Esophagus squamous epithelium (tissue), 5 donors: ENCODE measurements at regions not wholly inside any gene's neighbourhood (a gene's known extent, or its start where the extent isn't known, plus 50 kb on each side); places are given as distances from the start of the nearest gene placed in this dataset.

Experiments used
- DNase-seq: peaks from one replicate; lab custom pipeline; 2025; lab: John Stamatoyannopoulos, UW
- H3K27ac ChIP-seq, 4 donors: fragments of 200-600 bp; sonication (generic); one replicate each; pipeline ENCODE4 v1.5.1; 2016 to 2019; ENCODE audit warnings: mild to moderate bottlenecking in 1 of 4
- H3K27me3 ChIP-seq, 4 donors: fragments of 200-600 bp; sonication (generic); 1 replicate in 3 of 4; 2 replicates in 1 of 4; pipeline versions ENCODE4 v1.5.1 to v1.6.0; 2017 to 2021; ENCODE audit warnings: antibody characterized with exemption in 1 of 4
- H3K36me3 ChIP-seq, 3 donors: fragments of 200-600 bp; sonication (generic); one replicate each; pipeline ENCODE4 v1.5.1; 2016 to 2019
- H3K4me1 ChIP-seq, 3 donors: fragments of 200-600 bp; sonication (generic); one replicate each; pipeline ENCODE4 v1.5.1; 2017 to 2019
- H3K4me3 ChIP-seq, 4 donors: fragments of 200-600 bp; sonication (generic); 1 replicate in 3 of 4; 2 replicates in 1 of 4; pipeline ENCODE4 v1.5.1; 2016 to 2019; ENCODE audit warnings: mild to moderate bottlenecking in 2 of 4, moderate library complexity in 1 of 4
- H3K9me3 ChIP-seq, 3 donors: fragments of 200-600 bp; sonication (generic); one replicate each; pipeline ENCODE4 v1.5.1; 2016 to 2019
- CTCF ChIP-seq, 6 experiments: fragments of 450-650 bp in 4 of 6; fragments of 200-600 bp in 2 of 6; sonication (generic) in 2 of 6; IDR thresholded peaks; one replicate each; pipeline ENCODE4 v1.5.1; 2016 to 2019; ENCODE audit warnings: antibody characterized with exemption in 6 of 6, mild to moderate bottlenecking in 4 of 6, moderate library complexity in 4 of 6
- POLR2A ChIP-seq, 4 donors: fragments of 450-650 bp; IDR thresholded peaks; one replicate each; pipeline ENCODE4 v1.6.1; 2017; ENCODE audit warnings: antibody characterized with exemption in 4 of 4, mild to moderate bottlenecking in 4 of 4, moderate library complexity in 3 of 4
- WGBS, 2 donors: methylation state at CpG; one replicate each; pipeline ENCODE4 v1.1.5; 2018; 5-methylcytosine and 5-hydroxymethylcytosine counted together
- intact Hi-C: fragments of 100-400 bp; cut with DNase I; formaldehyde crosslinking; loops from one replicate; pipeline ENCODE4 v1.15.0; 2022
- donor health status: DM: yes; HTN: yes; CAD: no.

GRCh38 chr4:58649226-58649625 lies 1539.0 kb upstream of the IGFBP7 start:
- Histone ChIP-seq H3K27ac (no peak overlapping the region), H3K4me3 (no peak overlapping the region), H3K27me3 (no peaks in the 10 kb centered on the region), H3K9me3 (no peaks in the 10 kb centered on the region), H3K36me3 (no peaks in the 10 kb centered on the region), H3K4me1 (no peaks in the 10 kb centered on the region)
- intact Hi-C loops, result no loop called here
- TF ChIP-seq POLR2A (IDR thresholded peaks at IDR 0.05) (no peak), CTCF (IDR thresholded peaks at IDR 0.05) (no peak)
- WGBS, 2 donors, result 63 to 88% methylated on average over 1 of the region's 1 CpG
- no peak for DNase-seq

GRCh38 chr4:58646126-58646525 lies 1535.9 kb upstream of the IGFBP7 start:
- no peak for DNase-seq
- Histone ChIP-seq H3K27me3 (no peaks in the 10 kb centered on the region), H3K27ac (no peak overlapping the region), H3K4me1 (no peaks in the 10 kb centered on the region), H3K36me3 (no peaks in the 10 kb centered on the region), H3K9me3 (no peaks in the 10 kb centered on the region), H3K4me3 (no peak overlapping the region)
- WGBS, 2 donors, result 61 to 63% methylated on average over 3 of the region's 3 CpGs
- TF ChIP-seq POLR2A (IDR thresholded peaks at IDR 0.05), result no peak
- TF ChIP-seq CTCF (IDR thresholded peaks at IDR 0.05), result no peak
- intact Hi-C loops, result no loop called here

- no peak for DNase-seq
- Histone ChIP-seq H3K4me3 (no peak overlapping the region), H3K27me3 (no peaks in the 10 kb centered on the region), H3K9me3 (no peaks in the 10 kb centered on the region), H3K4me1 (no peaks in the 10 kb centered on the region), H3K36me3 (no peaks in the 10 kb centered on the region), H3K27ac (no peak overlapping the region)
- intact Hi-C loops, result no loop called here
- TF ChIP-seq POLR2A (IDR thresholded peaks at IDR 0.05), result no peak
- TF ChIP-seq CTCF (IDR thresholded peaks at IDR 0.05), result no peak
- 64 to 67% methylated on average over 3 of the region's 3 CpGs for WGBS, 2 donors
Observed at GRCh38 chr4:58644549-58644948, 1534.4 kb upstream of the IGFBP7 start.

- intact Hi-C loops, result no loop called here
- H3K27ac ChIP-seq, result no peak overlapping the region
- H3K4me1 ChIP-seq, result no peaks in the 10 kb centered on the region
- TF ChIP-seq CTCF (IDR thresholded peaks at IDR 0.05) (no peak), POLR2A (IDR thresholded peaks at IDR 0.05) (no peak)
- no peaks in the 10 kb centered on the region for H3K36me3 ChIP-seq
- H3K9me3 ChIP-seq, result no peaks in the 10 kb centered on the region
- H3K27me3 ChIP-seq, result no peaks in the 10 kb centered on the region
- DNase-seq, result no peak
- no peak overlapping the region for H3K4me3 ChIP-seq
- 55 to 64% methylated on average over 2 of the region's 2 CpGs for WGBS, 2 donors
Observed at GRCh38 chr4:58636381-58636780, 1526.2 kb upstream of the IGFBP7 start.

- no peak for DNase-seq
- Histone ChIP-seq H3K9me3 (peaks cover 0 to 8% (median 0%) of the 10 kb centered on the region in 3 donors), H3K36me3 (no peaks in the 10 kb centered on the region), H3K27me3 (no peaks in the 10 kb centered on the region), H3K4me3 (no peak overlapping the region), H3K27ac (no peak overlapping the region), H3K4me1 (no peaks in the 10 kb centered on the region)
- TF ChIP-seq POLR2A (IDR thresholded peaks at IDR 0.05), result no peak
- no peak for TF ChIP-seq CTCF (IDR thresholded peaks at IDR 0.05)
- intact Hi-C loops, result no loop called here
- WGBS, 2 donors, result 71 to 76% methylated on average over 2 of the region's 2 CpGs
Observed at GRCh38 chr4:58617226-58617625, 1507.0 kb upstream of the IGFBP7 start.
